Activated naive CD4-positive, alpha-beta T cell treated with anti-CD3 and anti-CD28 coated beads, Interleukin-2, amount 50 U/mL, for 16 hours (primary cell): ENCODE measurements at regions not wholly inside any gene's neighbourhood (a gene's known extent, or its start where the extent isn't known, plus 50 kb on each side); places are given as distances from the start of the nearest gene placed in this dataset.

Experiments used
- DNase-seq: peaks from one replicate; pipeline ENCODE4 v3.0.0-alpha.2; 2020

DNA sequence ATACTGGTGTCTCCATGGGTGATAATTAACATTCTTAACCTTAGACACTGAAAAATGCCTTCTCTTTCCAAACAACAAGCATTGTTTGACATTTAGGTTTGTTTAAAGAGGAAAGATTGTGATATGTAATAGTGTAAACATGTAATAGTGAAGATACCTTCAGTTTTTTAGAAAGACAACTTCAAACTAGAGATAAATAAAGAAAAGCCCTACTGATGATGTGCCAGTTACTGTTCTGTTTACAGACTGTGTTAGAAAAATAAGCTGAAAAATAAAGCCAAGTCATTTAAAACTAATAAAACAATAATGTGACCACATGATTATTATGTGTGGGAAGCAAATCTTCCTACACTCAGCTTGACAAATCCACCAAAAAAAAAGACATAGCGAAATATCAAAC is 2035.3 kb upstream of the TENM3 start:
- no peak for DNase-seq

DNA sequence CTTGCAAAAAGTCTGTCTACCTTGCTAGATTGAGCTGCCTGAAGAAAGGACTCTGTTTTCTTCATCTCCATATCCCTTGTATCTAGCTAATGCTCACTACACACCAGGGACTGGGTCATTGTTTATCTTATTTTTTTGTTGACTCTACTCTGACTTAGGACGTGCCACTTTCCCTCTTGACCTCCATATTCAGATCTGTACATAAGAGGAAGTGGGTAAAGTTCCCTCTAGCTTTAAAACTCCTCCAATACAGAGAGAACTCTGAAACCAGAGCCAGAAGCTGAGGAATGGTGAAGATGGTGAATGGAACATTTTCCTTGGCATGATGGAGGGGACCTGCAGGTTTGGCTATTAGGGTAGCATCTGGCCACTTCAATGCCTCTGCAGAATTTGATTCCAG is 2026.1 kb upstream of the TENM3 start:
- no peak for DNase-seq

GRCh38 chr4:180219080-180219479 is 2024.1 kb upstream of the TENM3 start:
- no peak for DNase-seq

- DNase-seq, result no peak
Observed at GRCh38 chr4:180225977-180226376, 2017.2 kb upstream of the TENM3 start.

GRCh38 chr4:180234730-180235129 is 2008.5 kb upstream of the TENM3 start:
- no peak for DNase-seq

DNA sequence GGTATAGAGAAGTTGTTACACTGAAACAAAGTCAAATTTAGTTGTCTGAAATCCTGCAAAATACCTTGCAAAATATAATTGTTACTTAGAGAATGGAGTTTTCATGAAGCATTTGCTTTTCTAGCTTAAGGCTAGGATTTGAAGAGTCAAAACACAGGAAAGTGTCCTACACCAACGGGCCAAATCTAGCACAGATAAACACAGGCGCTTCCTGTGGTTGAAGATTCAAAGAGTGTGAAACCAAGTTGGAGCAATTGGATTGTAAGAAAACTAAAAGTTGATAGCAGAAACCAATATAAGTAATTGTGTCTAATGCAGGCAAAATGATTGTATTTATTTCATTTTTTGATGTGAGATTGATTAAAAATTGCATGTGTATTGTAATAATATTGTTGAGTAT is 2002.5 kb upstream of the TENM3 start:
- no peak for DNase-seq

- no peak for DNase-seq
Observed at GRCh38 chr4:180253419-180253818, 1989.8 kb upstream of the TENM3 start.

- no peak for DNase-seq
Observed at GRCh38 chr4:180261346-180261745, 1981.9 kb upstream of the TENM3 start.

DNA sequence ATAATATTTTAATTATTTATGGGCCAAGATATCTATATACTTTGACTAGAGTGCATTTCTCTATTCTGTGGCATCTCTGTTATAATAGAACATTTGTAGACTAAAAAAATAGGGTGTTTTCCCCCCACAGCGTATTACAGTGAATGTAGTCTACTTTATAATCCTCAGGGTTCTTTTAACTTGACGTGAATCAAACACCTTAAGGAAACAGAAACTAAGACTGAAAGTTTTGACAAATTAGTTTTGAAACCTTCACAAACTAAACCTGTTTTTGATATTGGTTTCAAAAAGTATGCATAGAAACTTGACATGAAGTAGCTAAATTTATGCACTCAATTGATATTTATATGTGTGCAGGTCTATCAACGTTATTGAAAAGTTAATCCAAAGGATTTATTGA is 1963.1 kb upstream of the TENM3 start:
- DNase-seq, result no peak

- no peak for DNase-seq
Observed at GRCh38 chr4:180280726-180281297, 1962.4 kb upstream of the TENM3 start.

DNA sequence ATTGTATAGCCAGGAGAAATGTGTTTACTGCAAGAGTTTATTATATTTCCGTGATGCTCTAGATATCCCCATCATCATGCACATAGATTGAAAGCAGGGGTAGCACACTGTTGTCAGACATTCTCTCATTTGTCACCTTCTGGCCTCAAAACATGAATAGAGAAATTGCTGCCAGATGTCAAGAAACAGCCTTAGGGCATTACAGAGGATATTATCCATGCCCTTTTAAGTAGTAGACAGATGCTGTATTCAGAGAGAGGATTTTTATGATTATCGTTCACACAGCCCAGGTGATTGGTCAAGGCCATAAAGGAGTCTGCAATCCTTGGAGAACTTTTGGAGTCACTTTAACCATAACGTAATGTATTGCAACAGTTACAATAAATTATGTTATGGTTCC is 1961.5 kb upstream of the TENM3 start:
- DNase-seq, result no peak

DNA sequence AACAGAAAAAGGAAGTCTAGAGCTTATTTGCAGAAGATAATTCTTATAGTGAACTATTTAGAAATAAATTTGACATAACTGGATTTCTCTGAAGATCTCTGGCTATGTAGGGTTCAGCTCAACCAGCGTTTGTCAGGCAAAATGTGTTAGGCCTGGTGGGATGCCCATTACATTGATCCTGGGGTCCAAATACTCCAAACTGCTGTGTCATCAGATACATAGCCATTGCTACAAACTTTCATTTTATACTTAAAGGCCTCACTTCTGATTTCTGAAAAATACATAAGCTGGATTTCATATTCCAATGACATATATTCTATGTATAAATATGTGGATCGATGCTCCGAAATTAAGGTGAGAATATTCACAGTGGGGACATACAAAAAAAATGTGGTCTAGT is 1958.9 kb upstream of the TENM3 start:
- DNase-seq, result no peak

- DNase-seq, result no peak
Observed at GRCh38 chr4:180285796-180286195, 1957.4 kb upstream of the TENM3 start.

GRCh38 chr4:180292339-180292738 is 1950.9 kb upstream of the TENM3 start:
- DNase-seq, result no peak

GRCh38 chr4:180296036-180296599 is 1947.1 kb upstream of the TENM3 start:
- no peak for DNase-seq

- no peak for DNase-seq
Observed at GRCh38 chr4:180304321-180304720, 1938.9 kb upstream of the TENM3 start.

GRCh38 chr4:180310616-180311015 is 1932.6 kb upstream of the TENM3 start:
- no peak for DNase-seq

DNA sequence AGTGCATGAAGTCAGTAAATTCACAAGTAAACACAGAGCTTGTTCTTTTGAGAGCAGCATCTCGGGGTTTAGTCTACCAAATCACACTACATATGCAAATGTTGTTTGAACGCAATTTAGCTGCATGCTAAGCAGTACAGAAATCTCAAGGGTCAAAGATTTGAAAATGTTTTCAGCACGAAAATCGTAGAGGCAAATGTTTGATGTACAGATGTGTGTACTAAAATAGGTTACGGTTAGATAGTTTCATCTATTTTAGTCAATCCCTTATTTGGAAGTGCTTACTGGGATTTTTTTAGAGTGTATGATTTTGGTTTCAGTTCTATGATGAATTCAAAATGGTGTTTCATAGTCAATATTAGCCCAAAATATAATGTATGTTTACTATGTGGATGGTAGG is 1928.2 kb upstream of the TENM3 start:
- no peak for DNase-seq

DNA sequence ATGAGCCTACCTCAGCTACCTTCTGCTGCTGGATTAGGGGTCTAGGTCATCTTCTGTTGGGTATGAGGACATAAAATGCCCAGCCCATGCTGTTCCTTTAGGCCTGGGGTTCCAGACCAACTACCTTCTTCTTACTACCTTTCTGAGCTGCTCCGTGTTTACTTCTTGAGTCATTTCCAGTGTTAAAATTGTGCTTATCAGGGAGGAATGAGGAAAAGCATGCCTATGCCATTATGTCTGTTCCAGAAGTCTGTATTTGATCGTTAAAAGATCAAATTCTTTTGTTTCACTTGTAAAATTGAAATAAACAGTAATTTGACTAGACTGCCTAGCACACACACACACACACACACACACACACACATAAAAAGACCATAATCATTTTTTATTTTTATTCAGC is 1912.7 kb upstream of the TENM3 start:
- no peak for DNase-seq

DNA sequence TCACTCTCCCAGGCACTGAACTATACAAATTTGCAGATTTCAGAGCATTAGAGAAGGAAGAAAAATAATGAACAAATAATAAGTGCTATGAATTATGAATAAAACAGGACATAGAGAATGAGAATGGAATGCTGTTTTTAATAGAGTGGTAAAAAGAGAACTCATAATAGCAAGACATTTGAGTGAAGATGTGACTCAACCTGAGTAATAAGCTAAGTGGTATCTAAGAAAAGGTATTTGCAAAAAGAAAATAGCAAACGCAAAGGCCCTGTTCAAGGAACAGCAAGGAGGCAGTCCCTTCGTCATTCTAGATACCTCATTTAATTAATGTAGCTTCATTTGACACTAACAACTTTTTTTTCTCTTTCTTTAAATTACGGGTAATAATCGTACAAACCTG is 1910.0 kb upstream of the TENM3 start:
- DNase-seq, result no peak

DNA sequence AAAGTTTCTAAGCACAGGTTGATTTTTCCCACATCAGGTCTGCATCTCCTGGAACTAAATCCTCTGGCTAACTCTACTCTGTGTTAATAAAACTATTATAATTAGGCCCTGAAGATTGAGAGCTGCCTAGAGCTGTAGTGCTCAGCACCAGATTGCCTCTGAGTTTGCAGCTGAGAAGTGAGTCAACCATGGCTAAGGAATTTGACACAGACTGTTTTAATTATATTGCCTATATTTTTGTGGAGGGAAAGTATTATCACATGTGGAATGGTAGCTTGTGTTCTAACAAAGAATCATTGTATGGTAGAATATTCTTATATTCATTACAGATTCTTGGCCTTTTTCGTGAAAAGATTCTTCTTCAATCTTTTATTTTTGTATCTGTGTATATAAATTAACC is 1907.6 kb upstream of the TENM3 start:
- DNase-seq, result no peak

DNA sequence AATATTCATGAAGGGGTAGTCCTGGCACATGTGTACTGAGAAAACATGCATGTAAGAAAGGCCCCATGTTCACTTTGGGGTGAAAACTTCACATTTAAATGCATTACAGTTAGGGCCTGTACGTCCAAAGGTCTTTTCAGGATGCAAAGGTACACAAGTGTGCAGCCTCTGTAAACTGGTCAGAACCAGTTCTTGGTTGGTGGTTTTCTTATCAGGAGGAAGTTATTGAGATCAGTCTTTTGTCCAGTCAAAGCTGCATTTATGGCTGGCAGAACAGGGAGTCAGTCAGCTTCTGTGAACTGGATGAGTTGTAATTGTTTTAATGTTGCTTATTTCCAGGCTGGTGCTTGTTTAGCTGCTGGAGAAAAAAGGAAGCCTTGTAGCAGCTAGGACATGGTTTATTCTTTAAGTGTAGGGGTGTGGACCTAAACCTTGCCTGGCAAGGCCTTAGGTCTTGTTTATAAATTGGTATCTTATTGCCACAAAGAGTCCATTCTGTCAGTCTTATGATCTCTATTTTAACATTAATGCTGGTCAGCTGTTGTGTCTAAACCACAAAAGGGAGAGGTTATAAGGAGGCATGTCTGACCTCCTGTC is 1906.6 kb upstream of the TENM3 start:
- no peak for DNase-seq

GRCh38 chr4:180341926-180342325 is 1901.3 kb upstream of the TENM3 start:
- no peak for DNase-seq

GRCh38 chr4:180350901-180351300 is 1892.3 kb upstream of the TENM3 start:
- no peak for DNase-seq

- DNase-seq, result no peak
Observed at GRCh38 chr4:180356766-180357165, 1886.4 kb upstream of the TENM3 start.
